Colonic mucosa (tissue), 4 donors: ENCODE measurements at regions not wholly inside any gene's neighbourhood (a gene's known extent, or its start where the extent isn't known, plus 50 kb on each side); places are given as distances from the start of the nearest gene placed in this dataset.

Source experiments
- DNase-seq: peaks from one replicate; pipeline ENCODE4 v3.0.0-alpha.2; 2020
- H3K27ac ChIP-seq: fragments of 200-600 bp; one replicate; pipeline ENCODE4 v1.8.0; 2021
- H3K27me3 ChIP-seq: fragments of 200-600 bp; one replicate; pipeline ENCODE4 v1.8.0; 2021
- H3K36me3 ChIP-seq: fragments of 200-600 bp; one replicate; pipeline ENCODE4 v1.8.0; 2021
- H3K4me1 ChIP-seq: fragments of 200-600 bp; one replicate; pipeline ENCODE4 v1.8.0; 2021; ENCODE audit warnings: mild to moderate bottlenecking
- H3K4me3 ChIP-seq: fragments of 200-600 bp; one replicate; pipeline ENCODE4 v1.8.0; 2021
- H3K9ac ChIP-seq, 2 donors: one replicate each; pipeline ENCODE4 v1.7.0; 2013; ENCODE audit warnings: control low read depth in 2 of 2, low read depth in 2 of 2, low read length in 2 of 2
- H3K9me3 ChIP-seq: fragments of 200-600 bp; one replicate; pipeline ENCODE4 v1.8.0; 2021
- intact Hi-C: fragments of 100-400 bp; cut with DNase I; formaldehyde crosslinking; loops from one replicate; pipeline ENCODE4 v1.14.1; 2022
- TF ChIP-seq, protein P1 (sequence below): fragments of 200-600 bp; IDR thresholded peaks from one replicate; pipeline ENCODE4 v1.8.0; 2022; ENCODE audit warnings: antibody characterized with exemption, mild to moderate bottlenecking
- donor health status: healthy.
- donor health status: DM: no; HTN: no; CAD: no.
- donor health status: DM: no; HTN: no; CAD: no.

DNA sequence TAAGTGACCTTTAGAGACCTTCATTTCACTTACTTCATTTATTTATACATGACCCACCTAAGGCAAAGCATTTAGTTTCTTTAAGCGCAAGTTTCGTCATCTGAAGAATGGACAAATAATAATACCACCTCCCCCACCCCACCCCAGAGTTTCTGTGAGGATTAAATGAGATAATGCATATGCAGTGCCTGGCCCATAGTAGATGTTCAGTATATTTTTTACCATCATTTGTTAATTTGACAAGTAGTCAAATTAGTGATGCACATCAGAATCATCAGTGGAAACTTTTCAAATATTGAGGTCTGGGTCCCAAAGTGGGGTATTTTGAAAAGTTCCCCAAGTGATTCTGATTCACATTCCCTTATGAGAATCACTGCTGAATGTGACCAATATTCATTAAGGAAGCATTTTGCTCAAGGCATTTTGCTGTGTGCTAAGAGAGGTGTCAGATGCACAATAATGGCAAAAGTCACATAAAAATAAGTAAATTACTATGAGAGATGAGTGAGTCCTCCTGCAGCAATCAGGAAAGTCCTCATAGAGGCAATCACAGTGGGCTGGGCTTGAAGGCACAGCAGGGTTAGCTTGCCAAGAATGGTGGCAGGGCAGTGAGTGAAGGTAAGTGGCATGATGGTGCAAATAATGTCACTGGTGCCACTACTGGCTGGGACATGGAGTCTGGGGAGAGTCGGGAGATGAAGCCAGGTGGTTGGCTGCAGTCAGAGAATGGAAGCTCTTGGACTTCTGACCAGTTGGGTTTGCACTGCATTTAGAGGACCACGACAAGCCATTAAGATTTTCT, 244.1 kb downstream of the PTEN start:
- Histone ChIP-seq H3K36me3 (no peaks in the 10 kb centered on the region), H3K4me1 (no peaks in the 10 kb centered on the region), H3K27me3 (no peaks in the 10 kb centered on the region), H3K9me3 (no peaks in the 10 kb centered on the region), H3K4me3 (no peak overlapping the region), H3K9ac (no peak overlapping the region), H3K27ac (no peak overlapping the region)
- intact Hi-C loops: no loop called here
- TF ChIP-seq, protein P1, sequence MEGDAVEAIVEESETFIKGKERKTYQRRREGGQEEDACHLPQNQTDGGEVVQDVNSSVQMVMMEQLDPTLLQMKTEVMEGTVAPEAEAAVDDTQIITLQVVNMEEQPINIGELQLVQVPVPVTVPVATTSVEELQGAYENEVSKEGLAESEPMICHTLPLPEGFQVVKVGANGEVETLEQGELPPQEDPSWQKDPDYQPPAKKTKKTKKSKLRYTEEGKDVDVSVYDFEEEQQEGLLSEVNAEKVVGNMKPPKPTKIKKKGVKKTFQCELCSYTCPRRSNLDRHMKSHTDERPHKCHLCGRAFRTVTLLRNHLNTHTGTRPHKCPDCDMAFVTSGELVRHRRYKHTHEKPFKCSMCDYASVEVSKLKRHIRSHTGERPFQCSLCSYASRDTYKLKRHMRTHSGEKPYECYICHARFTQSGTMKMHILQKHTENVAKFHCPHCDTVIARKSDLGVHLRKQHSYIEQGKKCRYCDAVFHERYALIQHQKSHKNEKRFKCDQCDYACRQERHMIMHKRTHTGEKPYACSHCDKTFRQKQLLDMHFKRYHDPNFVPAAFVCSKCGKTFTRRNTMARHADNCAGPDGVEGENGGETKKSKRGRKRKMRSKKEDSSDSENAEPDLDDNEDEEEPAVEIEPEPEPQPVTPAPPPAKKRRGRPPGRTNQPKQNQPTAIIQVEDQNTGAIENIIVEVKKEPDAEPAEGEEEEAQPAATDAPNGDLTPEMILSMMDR: no peak
- DNase-seq: no peak

DNA sequence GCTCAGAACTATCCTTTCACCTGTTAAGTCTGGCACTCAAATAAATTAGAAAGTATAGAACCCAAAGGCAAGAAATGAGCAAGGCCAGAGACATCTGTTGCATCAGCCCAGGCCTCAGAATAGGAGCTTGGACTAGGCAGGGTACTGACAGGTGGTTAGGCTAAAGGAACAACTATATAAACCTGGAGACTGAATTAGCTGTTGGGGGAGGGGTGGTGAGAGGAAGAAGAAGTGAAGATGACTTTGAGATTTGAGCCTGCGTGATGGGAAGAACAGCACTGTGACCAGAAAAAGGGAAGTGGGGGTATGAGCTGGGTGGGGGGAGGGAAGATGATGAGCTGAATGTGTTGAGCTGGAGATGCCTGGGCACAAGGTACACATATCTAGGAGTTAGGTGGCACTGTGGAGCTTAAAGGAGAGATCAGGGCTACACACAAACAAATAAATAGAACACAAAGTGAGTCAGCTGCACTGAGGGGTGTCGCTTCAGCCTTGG, 244.7 kb downstream of the PTEN start:
- no peak for DNase-seq
- H3K27me3 ChIP-seq: no peaks in the 10 kb centered on the region
- no peak overlapping the region for H3K4me3 ChIP-seq
- no peaks in the 10 kb centered on the region for H3K4me1 ChIP-seq
- H3K9me3 ChIP-seq: no peaks in the 10 kb centered on the region
- intact Hi-C loops: no loop called here
- H3K27ac ChIP-seq: no peak overlapping the region
- no peak overlapping the region for H3K9ac ChIP-seq
- TF ChIP-seq, protein P1: no peak
- H3K36me3 ChIP-seq: no peaks in the 10 kb centered on the region

DNA sequence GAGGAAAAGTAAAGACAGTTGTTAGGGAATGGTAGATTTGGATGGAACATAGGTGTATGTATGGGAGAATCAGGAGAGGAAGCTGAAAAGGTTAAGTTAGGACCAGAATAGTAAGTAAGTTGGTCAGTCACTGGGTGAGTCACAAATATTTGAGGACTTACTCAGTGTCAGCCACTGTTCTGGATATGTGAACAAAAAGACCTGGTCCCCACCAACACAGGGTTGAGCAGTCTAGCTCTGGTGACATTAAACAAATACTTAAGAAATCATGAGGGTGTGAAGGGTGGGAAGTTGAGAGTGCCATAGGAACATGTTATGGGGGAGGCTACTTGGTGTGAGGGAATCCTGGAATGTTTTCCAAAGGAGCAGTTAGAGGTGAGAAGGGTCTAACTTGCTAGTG, 246.9 kb downstream of the PTEN start:
- Histone ChIP-seq H3K27ac (no peak overlapping the region), H3K27me3 (no peaks in the 10 kb centered on the region), H3K4me3 (no peak overlapping the region), H3K36me3 (no peaks in the 10 kb centered on the region), H3K9me3 (no peaks in the 10 kb centered on the region), H3K4me1 (no peaks in the 10 kb centered on the region), H3K9ac (no peak overlapping the region)
- DNase-seq: no peak
- intact Hi-C loops: loop anchor here (10.0 kb wide), 1 partner anchor 274 kb away; no protein-coding TSS in a partner anchor
- TF ChIP-seq, protein P1: no peak

DNA sequence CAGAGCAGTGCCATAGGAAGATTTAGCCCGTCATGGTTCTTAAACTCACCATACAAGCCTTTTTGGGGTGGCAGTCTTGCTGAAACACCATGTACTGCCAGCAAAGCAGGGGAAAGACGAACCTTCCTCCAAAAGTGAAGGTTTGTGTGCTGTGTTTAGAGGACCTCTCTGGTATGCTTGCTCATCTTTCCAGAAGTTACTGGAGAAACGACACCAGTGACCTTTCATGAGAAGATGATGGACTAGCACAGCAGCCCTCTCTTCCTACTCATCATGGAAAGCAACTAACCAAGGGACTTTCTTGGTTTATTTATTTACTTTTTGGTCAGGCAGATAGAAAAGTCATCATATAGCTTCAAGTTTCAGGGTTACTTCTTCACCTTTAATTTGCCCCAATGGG, 247.4 kb downstream of the PTEN start:
- Histone ChIP-seq H3K9ac (no peak overlapping the region), H3K4me1 (no peaks in the 10 kb centered on the region), H3K4me3 (no peak overlapping the region), H3K27me3 (no peaks in the 10 kb centered on the region), H3K9me3 (no peaks in the 10 kb centered on the region), H3K36me3 (no peaks in the 10 kb centered on the region), H3K27ac (no peak overlapping the region)
- no peak for DNase-seq
- intact Hi-C loops: loop anchor here (10.0 kb wide), 1 partner anchor 274 kb away; no protein-coding TSS in a partner anchor
- TF ChIP-seq, protein P1: no peak

DNA sequence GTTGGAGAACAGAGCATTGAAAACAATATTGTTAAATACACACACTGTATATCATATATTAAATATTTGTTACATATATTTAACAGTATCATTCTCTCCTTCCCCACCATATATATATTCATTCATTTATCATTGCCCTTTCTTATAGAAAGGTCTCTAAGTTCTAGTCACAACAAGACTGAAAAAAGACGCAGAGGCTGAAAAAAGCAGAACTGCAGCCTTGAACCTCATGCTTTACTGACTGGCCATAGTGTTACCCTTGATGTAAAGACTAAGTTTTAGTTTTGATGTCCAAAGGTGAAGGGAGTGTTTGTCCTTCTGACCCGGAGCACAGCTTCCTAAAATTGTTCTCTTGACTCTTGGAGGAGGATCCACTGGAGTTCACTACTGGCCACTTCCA, 247.9 kb downstream of the PTEN start:
- no peaks in the 10 kb centered on the region for H3K9me3 ChIP-seq

More for the DNA sequence above, 247.9 kb downstream of the PTEN start:
- no peak overlapping the region for H3K4me3 ChIP-seq
- H3K4me1 ChIP-seq: no peaks in the 10 kb centered on the region
- intact Hi-C loops: loop anchor here (10.0 kb wide), 1 partner anchor 274 kb away; no protein-coding TSS in a partner anchor
- H3K27ac ChIP-seq: no peak overlapping the region
- H3K9ac ChIP-seq: no peak overlapping the region
- no peaks in the 10 kb centered on the region for H3K36me3 ChIP-seq
- H3K27me3 ChIP-seq: no peaks in the 10 kb centered on the region
- TF ChIP-seq, protein P1: no peak
- DNase-seq: no peak
